Neuronal stem cell (in vitro differentiated cells): ENCODE measurements at regions not wholly inside any gene's neighbourhood (a gene's known extent, or its start where the extent isn't known, plus 50 kb on each side); places are given as distances from the start of the nearest gene placed in this dataset.

Source experiments
- DNase-seq: peaks from one replicate; pipeline ENCODE4 v3.0.0-alpha.2; 2013; ENCODE audit warnings: low spot score
- H2AFZ ChIP-seq: one replicate; pipeline ENCODE4 v1.6.1; 2013; ENCODE audit warnings: mild to moderate bottlenecking, low read length, inconsistent platforms
- H2AK5ac ChIP-seq: 2 replicates; pipeline ENCODE4 v1.6.1; 2013; ENCODE audit warnings: low read depth, mild to moderate bottlenecking, inconsistent platforms, low read length, moderate library complexity, mixed read lengths
- H2BK120ac ChIP-seq: 2 replicates; pipeline ENCODE4 v1.6.1; 2013; ENCODE audit warnings: low read depth, mild to moderate bottlenecking, inconsistent platforms, low read length, moderate library complexity, mixed read lengths
- H2BK12ac ChIP-seq: one replicate; pipeline ENCODE4 v1.6.1; 2013; ENCODE audit warnings: low read length, inconsistent platforms
- H2BK15ac ChIP-seq: 2 replicates; pipeline ENCODE4 v1.6.1; 2013; ENCODE audit warnings: mild to moderate bottlenecking, low read length, inconsistent platforms, mixed read lengths
- H2BK5ac ChIP-seq: one replicate; pipeline ENCODE4 v1.6.1; 2013; ENCODE audit warnings: inconsistent platforms, mild to moderate bottlenecking, low read length, moderate library complexity
- H3K14ac ChIP-seq: one replicate; pipeline ENCODE4 v1.6.1; 2013; ENCODE audit warnings: low read length, inconsistent platforms
- H3K18ac ChIP-seq: 2 replicates; pipeline ENCODE4 v1.6.1; 2013; ENCODE audit warnings: low read length, inconsistent platforms
- H3K23ac ChIP-seq: 2 replicates; pipeline ENCODE4 v1.6.1; 2013; ENCODE audit warnings: low read depth, mild to moderate bottlenecking, mixed read lengths, low read length, inconsistent platforms; ENCODE audit not compliant: poor library complexity
- H3K27ac ChIP-seq: replicated peaks from 3 replicates; pipeline ENCODE4 v1.5.1; 2013; ENCODE audit warnings: low read length, inconsistent platforms
- H3K27me3 ChIP-seq, 3 experiments: 2 replicates each; pipeline ENCODE4 v1.6.1; 2013; ENCODE audit warnings: low read length in 3 of 3, mild to moderate bottlenecking in 2 of 3, inconsistent platforms in 1 of 3, low read depth in 1 of 3, mixed read lengths in 1 of 3, moderate library complexity in 1 of 3; ENCODE audit not compliant: control insufficient read depth in 3 of 3, insufficient read depth in 3 of 3
- H3K36me3 ChIP-seq, 2 donors: replicated peaks in 1 of 2; 2 replicates each; pipeline ENCODE4 v1.6.1; 2013; ENCODE audit warnings: low read length in 2 of 2; ENCODE audit not compliant: control insufficient read depth in 2 of 2, insufficient read depth in 2 of 2
- H3K4ac ChIP-seq: 2 replicates; pipeline ENCODE4 v1.6.1; 2013; ENCODE audit warnings: inconsistent platforms, mild to moderate bottlenecking, low read length, moderate library complexity
- H3K4me1 ChIP-seq, 2 donors: 1 replicate in 1 of 2; 2 replicates in 1 of 2; pipeline ENCODE4 v1.6.1; 2013; ENCODE audit warnings: low read length in 2 of 2, low read depth in 1 of 2; ENCODE audit not compliant: control insufficient read depth in 2 of 2, insufficient read depth in 1 of 2
- H3K4me2 ChIP-seq: one replicate; pipeline ENCODE4 v1.6.1; 2013; ENCODE audit warnings: mild to moderate bottlenecking, low read length, inconsistent platforms; ENCODE audit not compliant: insufficient read depth, poor library complexity, severe bottlenecking
- H3K4me3 ChIP-seq, 2 donors: 2 replicates each; pipeline ENCODE4 v1.5.1; 2013; ENCODE audit warnings: low read length in 2 of 2, mild to moderate bottlenecking in 2 of 2, inconsistent platforms in 1 of 2, moderate library complexity in 1 of 2
- H3K79me1 ChIP-seq: one replicate; pipeline ENCODE4 v1.6.1; 2013; ENCODE audit warnings: low read depth, mild to moderate bottlenecking, inconsistent platforms, low read length, moderate library complexity
- H3K9ac ChIP-seq: one replicate; pipeline ENCODE4 v1.6.1; 2013; ENCODE audit warnings: mild to moderate bottlenecking, low read depth, low read length, inconsistent platforms; ENCODE audit not compliant: poor library complexity
- H3K9me3 ChIP-seq, 2 donors: replicated peaks in 1 of 2; 2 replicates each; pipeline versions ENCODE3 to v1.6.1; 2013; ENCODE audit warnings: low read length in 2 of 2, mild to moderate bottlenecking in 2 of 2, inconsistent platforms in 1 of 2, low read depth in 1 of 2, mixed read lengths in 1 of 2, moderate library complexity in 1 of 2; ENCODE audit not compliant: control insufficient read depth in 2 of 2, insufficient read depth in 1 of 2
- H4K8ac ChIP-seq: one replicate; pipeline ENCODE4 v1.6.1; 2013; ENCODE audit warnings: low read depth, mild to moderate bottlenecking, inconsistent platforms, low read length, moderate library complexity
- H4K91ac ChIP-seq: one replicate; pipeline ENCODE4 v1.6.1; 2013; ENCODE audit warnings: low read length, low read depth, mild to moderate bottlenecking, inconsistent platforms; ENCODE audit not compliant: poor library complexity
- WGBS, 2 donors: extraction: QIAGEN DNeasy Blood & Tissue Kit; methylation state at CpG; one replicate each; pipeline ENCODE4 v1.1.7; 2013; ENCODE audit warnings: missing lambda C conversion rate in 2 of 2, mixed read lengths in 1 of 2; ENCODE audit not compliant: insufficient read length in 2 of 2, insufficient replicate concordance in 1 of 2; ENCODE audit errors: extremely low coverage in 2 of 2; 5-methylcytosine and 5-hydroxymethylcytosine counted together

- no peak overlapping the region for H2BK15ac ChIP-seq
- H3K36me3 ChIP-seq: no peaks in the 10 kb centered on the region
- no peak overlapping the region for H2AK5ac ChIP-seq
- no peak overlapping the region for H3K9ac ChIP-seq
- H3K27ac ChIP-seq: no peak overlapping the region
- no peak overlapping the region for H4K91ac ChIP-seq
- H3K27me3 ChIP-seq: no peaks in the 10 kb centered on the region
- H3K9me3 ChIP-seq: no peaks in the 10 kb centered on the region
- no peak for DNase-seq
- H3K4me1 ChIP-seq: no peaks in the 10 kb centered on the region
- no peak overlapping the region for H3K4me3 ChIP-seq
- H3K4ac ChIP-seq: no peak overlapping the region
- no peak overlapping the region for H2BK12ac ChIP-seq
- no peak overlapping the region for H2AFZ ChIP-seq
- H3K4me2 ChIP-seq: no peak overlapping the region
- H3K18ac ChIP-seq: no peak overlapping the region
- no peak overlapping the region for H3K14ac ChIP-seq
- no peak overlapping the region for H4K8ac ChIP-seq
- no peak overlapping the region for H3K23ac ChIP-seq
- H2BK120ac ChIP-seq: no peak overlapping the region
- no peaks in the 10 kb centered on the region for H3K79me1 ChIP-seq
- H2BK5ac ChIP-seq: no peak overlapping the region
- WGBS, 2 donors: 100% methylated on average over 1 of the region's 5 CpGs; no CpG with 5 or more reads in 1 of the 2 donors
Observed at GRCh38 chr2:34892256-34892655, 1293.2 kb upstream of the FAM98A start.

- Histone ChIP-seq H3K14ac (no peak overlapping the region), H3K23ac (no peak overlapping the region), H4K91ac (no peak overlapping the region), H2BK120ac (no peak overlapping the region), H2BK12ac (no peak overlapping the region), H3K36me3 (no peaks in the 10 kb centered on the region), H2BK5ac (no peak overlapping the region), H3K9ac (no peak overlapping the region), H4K8ac (no peak overlapping the region), H2AFZ (no peak overlapping the region), H3K4me2 (no peak overlapping the region), H3K9me3 (no peaks in the 10 kb centered on the region), H3K4me3 (no peak overlapping the region), H2BK15ac (no peak overlapping the region), H3K79me1 (no peaks in the 10 kb centered on the region), H2AK5ac (no peak overlapping the region), H3K4me1 (no peaks in the 10 kb centered on the region), H3K27me3 (no peaks in the 10 kb centered on the region), H3K27ac (no peak overlapping the region), H3K18ac (no peak overlapping the region), H3K4ac (no peak overlapping the region)
- no peak for DNase-seq
- no CpG with 5 or more reads among the region's 4 CpGs for WGBS, 2 donors
Observed at GRCh38 chr2:34875091-34875745, 1276.1 kb upstream of the FAM98A start.

- no peak overlapping the region for H3K4ac ChIP-seq
- no peak overlapping the region for H4K8ac ChIP-seq
- no peak overlapping the region for H3K4me3 ChIP-seq
- no peak overlapping the region for H2AFZ ChIP-seq
- no peaks in the 10 kb centered on the region for H3K36me3 ChIP-seq
- no peak overlapping the region for H3K27ac ChIP-seq
- H3K27me3 ChIP-seq: no peaks in the 10 kb centered on the region
- H3K4me2 ChIP-seq: no peak overlapping the region
- WGBS, 2 donors: no CpG with 5 or more reads among the region's 5 CpGs
- H2BK15ac ChIP-seq: no peak overlapping the region
- H3K9me3 ChIP-seq: no peaks in the 10 kb centered on the region
- no peak overlapping the region for H3K23ac ChIP-seq
- H3K79me1 ChIP-seq: no peaks in the 10 kb centered on the region
- no peak overlapping the region for H2BK5ac ChIP-seq
- no peak overlapping the region for H2BK120ac ChIP-seq
- H3K4me1 ChIP-seq: no peaks in the 10 kb centered on the region
- no peak overlapping the region for H3K9ac ChIP-seq
- no peak for DNase-seq
- no peak overlapping the region for H2BK12ac ChIP-seq
- H2AK5ac ChIP-seq: no peak overlapping the region
- H4K91ac ChIP-seq: no peak overlapping the region
- H3K18ac ChIP-seq: no peak overlapping the region
- no peak overlapping the region for H3K14ac ChIP-seq
Observed at GRCh38 chr2:34853646-34854045, 1254.5 kb upstream of the FAM98A start.

GRCh38 chr2:34851804-34852203 is 1252.7 kb upstream of the FAM98A start:
- Histone ChIP-seq H3K79me1 (no peaks in the 10 kb centered on the region), H3K9me3 (no peaks in the 10 kb centered on the region), H3K9ac (no peak overlapping the region), H2BK120ac (no peak overlapping the region), H3K4me2 (no peak overlapping the region), H3K4me1 (no peaks in the 10 kb centered on the region), H2BK12ac (no peak overlapping the region), H2BK5ac (no peak overlapping the region), H4K91ac (no peak overlapping the region), H4K8ac (no peak overlapping the region), H3K23ac (no peak overlapping the region), H3K27me3 (no peaks in the 10 kb centered on the region), H2BK15ac (no peak overlapping the region), H3K36me3 (no peaks in the 10 kb centered on the region), H3K4me3 (no peak overlapping the region), H2AK5ac (no peak overlapping the region), H3K18ac (no peak overlapping the region), H3K27ac (no peak overlapping the region), H2AFZ (no peak overlapping the region), H3K4ac (no peak overlapping the region), H3K14ac (no peak overlapping the region)
- DNase-seq: no peak
- WGBS, 2 donors: no CpG with 5 or more reads among the region's 2 CpGs
